Epithelial cell of esophagus (primary cell): ENCODE measurements at regions not wholly inside any gene's neighbourhood (a gene's known extent, or its start where the extent isn't known, plus 50 kb on each side); places are given as distances from the start of the nearest gene placed in this dataset.
A peak's percentile ranks its signal among the peaks of the same experiment; 100 is the strongest.

ENCODE experiments used
- DNase-seq: peaks from one replicate; pipeline ENCODE4 v3.0.0; 2010; ENCODE audit warnings: low read depth
- H3K4me3 ChIP-seq: 2 replicates; pipeline ENCODE4 v1.5.1; 2011; ENCODE audit warnings: mild to moderate bottlenecking, low read length, control low read depth
- CTCF ChIP-seq: IDR thresholded peaks from 2 replicates; pipeline ENCODE4 v1.5.1; 2011; ENCODE audit warnings: low read depth, mild to moderate bottlenecking, low read length, control low read depth, inconsistent platforms; ENCODE audit not compliant: insufficient read depth; ENCODE audit errors: missing control alignments

GRCh38 chr14:53444677-53445312 is 291.7 kb upstream of the DDHD1 start:
- H3K4me3 ChIP-seq, result no peak overlapping the region
- DNase-seq, result peak; percentile 45
- no peak for TF ChIP-seq CTCF

GRCh38 chr14:53441789-53442188 is 288.7 kb upstream of the DDHD1 start:
- no peak overlapping the region for H3K4me3 ChIP-seq
- no peak for TF ChIP-seq CTCF
- DNase-seq, result no peak

DNA sequence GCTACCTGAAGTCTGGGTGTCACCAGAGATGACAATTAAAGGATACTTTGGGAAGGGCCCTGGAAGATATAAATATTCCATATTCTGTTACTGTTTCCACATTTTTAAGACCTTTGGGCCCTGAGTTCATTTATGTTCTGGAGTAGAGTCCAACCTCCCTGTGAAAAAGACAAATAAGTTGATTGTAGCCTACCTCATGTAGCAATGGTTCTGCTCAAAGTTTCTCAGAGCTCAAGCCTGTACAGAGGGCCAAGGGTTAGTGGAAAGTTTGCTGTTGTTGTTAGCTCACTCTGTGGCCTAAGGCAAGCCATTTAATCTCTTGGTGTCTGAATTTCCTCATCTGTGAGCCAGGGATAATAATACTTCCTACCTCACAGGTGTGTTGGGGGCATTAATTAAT is 284.7 kb upstream of the DDHD1 start:
- DNase-seq, result no peak
- TF ChIP-seq CTCF, result no peak
- no peak overlapping the region for H3K4me3 ChIP-seq

- peak; percentile 62 for DNase-seq
- H3K4me3 ChIP-seq, result no peak overlapping the region
- peak; percentile 83 for TF ChIP-seq CTCF
Observed at GRCh38 chr14:53432378-53432802, 279.3 kb upstream of the DDHD1 start.

DNA sequence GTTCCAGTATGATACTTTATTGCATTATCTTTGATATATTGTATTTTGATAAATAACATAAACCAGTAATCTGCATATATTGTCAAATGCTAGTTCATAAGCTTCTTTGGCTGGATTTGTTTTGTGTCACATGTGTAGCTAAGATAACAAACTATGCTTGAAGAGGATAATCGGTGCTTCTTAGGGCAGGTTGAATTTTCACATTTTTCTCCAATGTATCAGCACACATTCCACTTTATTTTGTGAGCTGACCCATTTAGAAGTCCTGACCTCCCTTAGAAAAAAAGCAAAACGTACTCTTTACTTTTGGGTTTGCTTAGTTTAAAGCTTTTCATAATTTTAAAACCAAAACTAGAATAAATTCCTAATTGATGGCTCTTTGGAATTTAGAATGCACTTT is 277.7 kb upstream of the DDHD1 start:
- no peak for TF ChIP-seq CTCF
- no peak for DNase-seq
- H3K4me3 ChIP-seq, result no peak overlapping the region

- DNase-seq, result peak; percentile 86
- H3K4me3 ChIP-seq, result no peak overlapping the region
- TF ChIP-seq CTCF, result peak; percentile 77
Observed at GRCh38 chr14:53412819-53413675, 259.9 kb upstream of the DDHD1 start.
